ENCODE measurements at regions not wholly inside any gene's neighbourhood (a gene's known extent, or its start where the extent isn't known, plus 50 kb on each side); places are given as distances from the start of the nearest gene placed in this dataset.

DNA sequence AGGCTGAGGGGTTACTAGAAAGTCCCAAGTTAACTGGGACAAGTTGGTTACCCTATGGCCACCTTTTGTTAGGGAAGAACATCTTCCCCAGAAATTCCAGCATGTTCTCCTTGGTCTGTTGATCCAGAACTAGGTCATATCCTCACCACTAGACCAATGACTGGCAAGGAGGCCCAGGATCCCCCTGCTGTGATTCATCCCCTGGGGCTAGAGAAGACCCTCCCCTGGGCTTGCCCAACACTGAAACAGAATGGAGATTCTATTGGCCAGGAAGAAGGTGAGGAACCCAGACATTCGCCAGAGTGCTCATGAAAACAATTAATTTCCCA is 90.1 kb upstream of the SIM2 start:
- no peak overlapping the region for H3K27ac ChIP-seq (ENCODE audit: low read depth, low read length)
- no peaks in the 10 kb centered on the region for H3F3A ChIP-seq (ENCODE audit: insufficient read depth)
- H3K79me2 ChIP-seq (ENCODE audit: insufficient read depth, low read length): no peaks in the 10 kb centered on the region
- no peak for TF ChIP-seq EZH2phosphoT487 (conservative IDR thresholded peaks at IDR 0.05; ENCODE audit: low read length)
- TF ChIP-seq CTCF (IDR thresholded peaks at IDR 0.05; ENCODE audit: insufficient read depth, low read length, poor library complexity, severe bottlenecking): no peak
- no peaks in the 10 kb centered on the region for H3K9me2 ChIP-seq (replicated peaks; ENCODE audit: insufficient read depth, low read length)
- H3K36me3 ChIP-seq (ENCODE audit: low read length): no peaks in the 10 kb centered on the region
- no peak overlapping the region for H2AFZ ChIP-seq (ENCODE audit: low read depth, low read length, severe bottlenecking)
- no peak overlapping the region for H3K4me3 ChIP-seq (ENCODE audit: insufficient read depth, low read length, poor library complexity, severe bottlenecking)
- H3K9me3 ChIP-seq (ENCODE audit: insufficient read depth, low read length): no peaks in the 10 kb centered on the region
- H4K20me1 ChIP-seq (ENCODE audit: low read depth, low read length): no peaks in the 10 kb centered on the region
- H3K4me2 ChIP-seq (ENCODE audit: low read depth, low read length, poor library complexity, severe bottlenecking): no peak overlapping the region
- no peak overlapping the region for H3K9ac ChIP-seq (ENCODE audit: low read length)
- H3K27me3 ChIP-seq (ENCODE audit: low read length): no peaks in the 10 kb centered on the region

DNA sequence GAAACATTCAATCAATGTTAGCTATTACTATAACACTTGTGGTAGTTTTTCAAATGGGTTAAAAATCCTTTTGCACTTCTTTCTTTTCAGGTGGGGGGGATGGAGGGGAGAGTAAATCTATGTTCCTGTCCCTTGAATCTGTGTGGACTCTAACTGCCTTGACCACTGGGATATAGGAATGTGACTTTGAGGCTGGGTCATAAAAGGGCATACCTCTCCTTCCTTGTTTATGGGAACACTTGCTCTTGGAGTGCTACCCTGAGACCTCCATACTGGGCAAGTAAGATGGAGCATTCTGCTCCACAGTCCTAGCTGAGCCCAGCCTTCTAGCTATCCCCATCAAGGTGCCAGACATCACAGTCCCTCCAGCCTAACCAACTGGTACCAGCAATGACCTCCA is 89.3 kb upstream of the SIM2 start:
- H3K9ac ChIP-seq (ENCODE audit: low read length): no peak overlapping the region
- H2AFZ ChIP-seq (ENCODE audit: low read depth, low read length, severe bottlenecking): no peak overlapping the region
- no peak overlapping the region for H3K4me2 ChIP-seq (ENCODE audit: low read depth, low read length, poor library complexity, severe bottlenecking)
- TF ChIP-seq EZH2phosphoT487 (conservative IDR thresholded peaks at IDR 0.05; ENCODE audit: low read length) (no peak), CTCF (IDR thresholded peaks at IDR 0.05; ENCODE audit: insufficient read depth, low read length, poor library complexity, severe bottlenecking) (no peak)
- no peak overlapping the region for H3K4me3 ChIP-seq (ENCODE audit: insufficient read depth, low read length, poor library complexity, severe bottlenecking)
- H3K9me2 ChIP-seq (replicated peaks; ENCODE audit: insufficient read depth, low read length): no peaks in the 10 kb centered on the region
- no peaks in the 10 kb centered on the region for H3K79me2 ChIP-seq (ENCODE audit: insufficient read depth, low read length)
- no peak overlapping the region for H3K27ac ChIP-seq (ENCODE audit: low read depth, low read length)
- no peaks in the 10 kb centered on the region for H3F3A ChIP-seq (ENCODE audit: insufficient read depth)
- H3K27me3 ChIP-seq (ENCODE audit: low read length): no peaks in the 10 kb centered on the region
- no peaks in the 10 kb centered on the region for H3K36me3 ChIP-seq (ENCODE audit: low read length)
- H3K9me3 ChIP-seq (ENCODE audit: insufficient read depth, low read length): no peaks in the 10 kb centered on the region
- H4K20me1 ChIP-seq (ENCODE audit: low read depth, low read length): no peaks in the 10 kb centered on the region

GRCh38 chr21:36610201-36610600 is 88.7 kb upstream of the SIM2 start:
- H2AFZ ChIP-seq (ENCODE audit: low read depth, low read length, severe bottlenecking): no peak overlapping the region
- no peak overlapping the region for H3K4me2 ChIP-seq (ENCODE audit: low read depth, low read length, poor library complexity, severe bottlenecking)
- H4K20me1 ChIP-seq (ENCODE audit: low read depth, low read length): no peaks in the 10 kb centered on the region
- H3K27me3 ChIP-seq (ENCODE audit: low read length): no peaks in the 10 kb centered on the region
- H3K36me3 ChIP-seq (ENCODE audit: low read length): no peaks in the 10 kb centered on the region
- no peaks in the 10 kb centered on the region for H3K9me2 ChIP-seq (replicated peaks; ENCODE audit: insufficient read depth, low read length)
- no peaks in the 10 kb centered on the region for H3K9me3 ChIP-seq (ENCODE audit: insufficient read depth, low read length)
- no peak overlapping the region for H3K4me3 ChIP-seq (ENCODE audit: insufficient read depth, low read length, poor library complexity, severe bottlenecking)
- H3F3A ChIP-seq (ENCODE audit: insufficient read depth): no peaks in the 10 kb centered on the region
- no peak overlapping the region for H3K27ac ChIP-seq (ENCODE audit: low read depth, low read length)
- no peak overlapping the region for H3K9ac ChIP-seq (ENCODE audit: low read length)
- TF ChIP-seq CTCF (IDR thresholded peaks at IDR 0.05; ENCODE audit: insufficient read depth, low read length, poor library complexity, severe bottlenecking) (no peak), EZH2phosphoT487 (conservative IDR thresholded peaks at IDR 0.05; ENCODE audit: low read length) (no peak)
- H3K79me2 ChIP-seq (ENCODE audit: insufficient read depth, low read length): no peaks in the 10 kb centered on the region

- Histone ChIP-seq H3K27me3 (ENCODE audit: low read length) (no peaks in the 10 kb centered on the region), H3F3A (ENCODE audit: insufficient read depth) (no peaks in the 10 kb centered on the region), H3K79me2 (ENCODE audit: insufficient read depth, low read length) (no peaks in the 10 kb centered on the region), H4K20me1 (ENCODE audit: low read depth, low read length) (no peaks in the 10 kb centered on the region), H3K4me3 (ENCODE audit: insufficient read depth, low read length, poor library complexity, severe bottlenecking) (no peak overlapping the region), H3K9me2 (replicated peaks; ENCODE audit: insufficient read depth, low read length) (no peaks in the 10 kb centered on the region), H2AFZ (ENCODE audit: low read depth, low read length, severe bottlenecking) (no peak overlapping the region), H3K36me3 (ENCODE audit: low read length) (no peaks in the 10 kb centered on the region), H3K27ac (ENCODE audit: low read depth, low read length) (no peak overlapping the region), H3K9me3 (ENCODE audit: insufficient read depth, low read length) (no peaks in the 10 kb centered on the region), H3K9ac (ENCODE audit: low read length) (no peak overlapping the region), H3K4me2 (ENCODE audit: low read depth, low read length, poor library complexity, severe bottlenecking) (no peak overlapping the region)
- no peak for TF ChIP-seq CTCF (IDR thresholded peaks at IDR 0.05; ENCODE audit: insufficient read depth, low read length, poor library complexity, severe bottlenecking)
- no peak for TF ChIP-seq EZH2phosphoT487 (conservative IDR thresholded peaks at IDR 0.05; ENCODE audit: low read length)
Observed at GRCh38 chr21:36610935-36611334, 88.0 kb upstream of the SIM2 start.
